ENCODE measurements at regions not wholly inside any gene's neighbourhood (a gene's known extent, or its start where the extent isn't known, plus 50 kb on each side); places are given as distances from the start of the nearest gene placed in this dataset.

GRCh38 chr4:24137671-24138601 is 248.1 kb upstream of the PPARGC1A start:
- TF ChIP-seq CTCF (IDR thresholded peaks at IDR 0.05) (no peak), ELF4 (CRISPR knock-in tag; IDR thresholded peaks at IDR 0.05; ENCODE audit: low read depth) (no peak), NR3C1 (CRISPR knock-in tag; conservative IDR thresholded peaks at IDR 0.05; ENCODE audit: low read depth) (no peak), JUN (CRISPR knock-in tag; IDR thresholded peaks at IDR 0.05) (no peak), ATF2 (CRISPR knock-in tag; IDR thresholded peaks at IDR 0.05; ENCODE audit: borderline replicate concordance, low read depth) (no peak), FOXK1 (CRISPR knock-in tag; IDR thresholded peaks at IDR 0.05) (no peak)
